Nephron (organoid): ENCODE measurements at regions not wholly inside any gene's neighbourhood (a gene's known extent, or its start where the extent isn't known, plus 50 kb on each side); places are given as distances from the start of the nearest gene placed in this dataset.
A peak's percentile ranks its signal among the peaks of the same experiment; 100 is the strongest.

Experiments used
- H3K27ac Mint-ChIP-seq, 3 experiments: 2 replicates each; pipeline ENCODE4 v1.8.0; 2020; ENCODE audit warnings: mixed read lengths in 3 of 3, mild to moderate bottlenecking in 2 of 3, moderate library complexity in 1 of 3
- H3K27me3 Mint-ChIP-seq: 2 replicates; pipeline ENCODE4 v1.8.0; 2021; ENCODE audit warnings: low read depth, mild to moderate bottlenecking, moderate library complexity, mixed read lengths
- H3K36me3 Mint-ChIP-seq: 2 replicates; pipeline ENCODE4 v1.8.0; 2020; ENCODE audit warnings: low read depth, mixed read lengths
- H3K4me1 Mint-ChIP-seq: 2 replicates; pipeline ENCODE4 v1.8.0; 2020; ENCODE audit warnings: mixed read lengths
- H3K4me3 Mint-ChIP-seq, 3 experiments: 2 replicates each; pipeline ENCODE4 v1.8.0; 2020; ENCODE audit warnings: mild to moderate bottlenecking in 3 of 3, mixed read lengths in 3 of 3, moderate library complexity in 2 of 3
- H3K9me3 Mint-ChIP-seq: 2 replicates; pipeline ENCODE4 v1.8.0; 2020; ENCODE audit warnings: mixed read lengths
- TF ChIP-seq, protein P1 (sequence below), 3 experiments: fragments of 200-600 bp; sonication (generic); IDR thresholded peaks; one replicate each; pipeline ENCODE4 v1.5.0; 2021; ENCODE audit warnings: antibody characterized with exemption in 3 of 3; ENCODE audit not compliant: unreplicated experiment in 3 of 3

DNA sequence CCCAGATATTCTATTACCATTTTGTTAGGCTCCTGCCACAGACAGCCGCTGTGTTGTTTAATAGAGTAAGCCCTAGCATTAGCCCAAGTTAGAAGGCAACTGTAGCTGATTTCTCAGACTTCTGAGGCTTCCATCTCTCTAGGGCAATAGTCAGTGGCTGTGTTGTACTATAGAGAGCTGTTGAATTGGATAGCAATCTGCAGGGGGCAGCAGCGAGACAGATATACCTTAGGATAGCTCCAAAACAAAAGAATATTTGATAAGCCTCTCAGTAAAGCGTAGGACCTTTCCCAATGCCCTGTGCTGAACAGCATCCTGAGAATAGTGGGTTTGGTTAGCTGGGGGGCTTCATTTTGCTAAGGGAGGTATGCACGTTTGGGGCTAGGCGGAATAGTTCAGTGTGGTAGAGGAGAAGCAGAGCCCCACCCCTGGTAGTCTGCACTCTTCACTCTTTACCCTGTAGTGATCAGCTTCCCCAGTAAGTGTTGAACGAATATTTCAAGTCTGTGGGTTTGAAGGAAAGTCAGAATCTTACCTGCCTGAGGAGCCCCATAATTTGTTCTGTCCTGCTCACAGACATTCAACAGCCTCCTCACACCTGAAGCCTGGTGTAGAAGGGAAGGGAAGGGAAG is 515.1 kb downstream of the INSC start:
- peaks cover 23% of the 10 kb centered on the region for H3K4me1 Mint-ChIP-seq
- TF ChIP-seq, protein P1, sequence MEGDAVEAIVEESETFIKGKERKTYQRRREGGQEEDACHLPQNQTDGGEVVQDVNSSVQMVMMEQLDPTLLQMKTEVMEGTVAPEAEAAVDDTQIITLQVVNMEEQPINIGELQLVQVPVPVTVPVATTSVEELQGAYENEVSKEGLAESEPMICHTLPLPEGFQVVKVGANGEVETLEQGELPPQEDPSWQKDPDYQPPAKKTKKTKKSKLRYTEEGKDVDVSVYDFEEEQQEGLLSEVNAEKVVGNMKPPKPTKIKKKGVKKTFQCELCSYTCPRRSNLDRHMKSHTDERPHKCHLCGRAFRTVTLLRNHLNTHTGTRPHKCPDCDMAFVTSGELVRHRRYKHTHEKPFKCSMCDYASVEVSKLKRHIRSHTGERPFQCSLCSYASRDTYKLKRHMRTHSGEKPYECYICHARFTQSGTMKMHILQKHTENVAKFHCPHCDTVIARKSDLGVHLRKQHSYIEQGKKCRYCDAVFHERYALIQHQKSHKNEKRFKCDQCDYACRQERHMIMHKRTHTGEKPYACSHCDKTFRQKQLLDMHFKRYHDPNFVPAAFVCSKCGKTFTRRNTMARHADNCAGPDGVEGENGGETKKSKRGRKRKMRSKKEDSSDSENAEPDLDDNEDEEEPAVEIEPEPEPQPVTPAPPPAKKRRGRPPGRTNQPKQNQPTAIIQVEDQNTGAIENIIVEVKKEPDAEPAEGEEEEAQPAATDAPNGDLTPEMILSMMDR (IDR thresholded peaks at IDR 0.05; ENCODE audit: unreplicated experiment in 3 of 3): peak in 1 of 3 experiments; percentile 14
- peak overlapping the region in 1 of 3 experiments; percentile 20 for H3K27ac Mint-ChIP-seq
- no peaks in the 10 kb centered on the region for H3K9me3 Mint-ChIP-seq
- H3K36me3 Mint-ChIP-seq: no peaks in the 10 kb centered on the region
- H3K4me3 Mint-ChIP-seq: no peak overlapping the region
- peaks cover 9% of the 10 kb centered on the region for H3K27me3 Mint-ChIP-seq

DNA sequence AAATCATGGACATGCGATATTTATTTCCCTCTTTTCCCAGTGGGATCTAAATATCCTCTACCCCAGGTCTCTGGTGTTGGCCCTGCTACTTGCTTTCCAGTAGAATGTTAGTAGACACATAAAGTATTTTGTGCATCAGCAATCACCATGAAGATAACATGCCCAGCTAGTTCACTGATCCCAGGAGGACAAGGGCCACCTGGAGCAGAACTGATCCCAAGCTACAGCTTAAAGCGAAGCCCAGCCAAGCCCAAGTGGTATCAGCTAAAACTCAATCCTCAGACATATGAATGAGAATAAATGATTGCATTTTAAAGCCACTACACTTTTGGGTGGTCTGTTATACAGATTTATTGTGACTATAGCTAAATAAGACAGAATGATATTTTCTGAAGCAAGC is 516.2 kb downstream of the INSC start:
- H3K27me3 Mint-ChIP-seq: peaks cover 5% of the 10 kb centered on the region
- TF ChIP-seq, protein P1 (IDR thresholded peaks at IDR 0.05; ENCODE audit: unreplicated experiment in 3 of 3): no peak
- peak overlapping the region in 1 of 3 experiments; percentile 4 for H3K27ac Mint-ChIP-seq
- peaks cover 23% of the 10 kb centered on the region for H3K4me1 Mint-ChIP-seq
- H3K9me3 Mint-ChIP-seq: no peaks in the 10 kb centered on the region
- H3K36me3 Mint-ChIP-seq: no peaks in the 10 kb centered on the region
- H3K4me3 Mint-ChIP-seq: no peak overlapping the region

DNA sequence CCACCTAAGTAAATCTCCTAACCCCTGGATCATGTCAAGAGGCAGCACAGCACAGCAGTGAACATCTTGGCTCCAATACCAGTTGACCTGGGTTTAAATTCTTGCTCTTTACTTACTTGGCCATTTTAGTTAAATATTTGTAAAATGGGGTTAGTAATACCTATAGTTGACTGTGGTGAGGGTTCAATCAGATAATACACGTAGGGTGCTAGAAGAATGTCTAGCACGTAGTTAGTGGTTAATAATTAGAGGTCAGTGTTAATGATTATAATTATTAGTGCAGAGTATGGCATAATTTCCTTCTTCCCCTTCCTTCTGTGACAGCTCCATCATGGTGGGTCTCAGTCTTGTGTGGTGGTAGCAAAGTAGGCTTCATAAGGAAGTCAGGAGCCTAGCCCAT is 520.8 kb downstream of the INSC start:
- Mint-ChIP-seq H3K4me1 (peaks cover 2% of the 10 kb centered on the region), H3K36me3 (no peaks in the 10 kb centered on the region)

DNA sequence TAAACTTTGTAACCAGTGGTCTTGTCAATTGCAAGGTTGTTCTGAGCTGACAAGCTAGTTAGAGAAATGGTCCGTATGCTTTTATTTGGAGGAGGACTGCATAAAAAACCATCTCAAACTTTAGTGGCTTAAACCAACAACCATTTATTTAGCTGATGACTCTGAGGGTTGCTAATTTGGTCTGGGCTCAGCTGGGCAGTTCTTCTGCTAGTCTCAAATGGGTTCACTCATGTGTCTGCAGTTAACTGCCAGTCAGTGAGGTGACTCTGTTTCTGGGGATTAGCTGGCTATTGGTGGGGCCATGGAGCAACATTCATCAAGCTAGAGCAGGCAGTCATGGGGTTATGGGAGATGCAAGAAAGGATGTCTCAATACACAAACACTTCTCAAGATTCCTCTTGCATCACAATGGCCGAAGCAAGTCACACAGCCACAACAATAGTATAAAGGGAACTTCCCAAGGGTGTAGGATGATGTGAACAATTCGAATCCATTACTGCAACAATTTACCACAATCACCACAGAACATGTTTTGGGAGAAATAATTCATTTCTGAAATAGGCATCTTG is 521.9 kb downstream of the INSC start:
- TF ChIP-seq, protein P1 (IDR thresholded peaks at IDR 0.05; ENCODE audit: unreplicated experiment in 3 of 3): no peak
- Mint-ChIP-seq H3K27me3 (peaks cover 5% of the 10 kb centered on the region), H3K27ac (no peak overlapping the region), H3K4me1 (peaks cover 6% of the 10 kb centered on the region), H3K36me3 (no peaks in the 10 kb centered on the region), H3K9me3 (no peaks in the 10 kb centered on the region), H3K4me3 (no peak overlapping the region)

More for the DNA sequence above, 520.8 kb downstream of the INSC start:
- Mint-ChIP-seq H3K4me3 (no peak overlapping the region), H3K9me3 (no peaks in the 10 kb centered on the region), H3K27me3 (peaks cover 5% of the 10 kb centered on the region), H3K27ac (peak overlapping the region; percentile 6 to 77 (median 14))
- TF ChIP-seq, protein P1 (IDR thresholded peaks at IDR 0.05; ENCODE audit: unreplicated experiment in 3 of 3): no peak

DNA sequence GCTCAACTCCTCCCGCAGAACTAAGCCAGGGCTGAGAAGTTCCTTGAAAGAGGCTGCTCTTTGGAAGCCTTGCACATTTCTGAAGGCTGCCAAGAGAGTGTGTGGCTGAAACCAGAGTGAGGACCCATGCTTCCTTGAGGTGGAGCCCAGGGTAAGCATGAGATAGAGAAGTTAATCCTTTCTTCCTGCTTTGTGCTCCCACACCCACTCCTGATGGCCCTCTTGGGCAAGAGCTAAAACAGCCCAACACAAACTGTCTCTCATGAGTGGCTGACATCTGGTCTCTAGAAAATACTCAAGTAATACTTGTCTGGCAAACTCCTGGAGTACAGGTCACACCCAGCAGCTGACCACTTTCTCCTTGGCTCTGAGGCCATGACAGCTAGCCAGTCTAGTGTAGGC is 523.7 kb downstream of the INSC start:
- no peaks in the 10 kb centered on the region for H3K9me3 Mint-ChIP-seq
- H3K36me3 Mint-ChIP-seq: no peaks in the 10 kb centered on the region
- H3K27me3 Mint-ChIP-seq: peaks cover 6% of the 10 kb centered on the region
- no peak overlapping the region for H3K4me3 Mint-ChIP-seq
- H3K27ac Mint-ChIP-seq: no peak overlapping the region
- peaks cover 23% of the 10 kb centered on the region for H3K4me1 Mint-ChIP-seq
- TF ChIP-seq, protein P1 (IDR thresholded peaks at IDR 0.05; ENCODE audit: unreplicated experiment in 3 of 3): no peak

DNA sequence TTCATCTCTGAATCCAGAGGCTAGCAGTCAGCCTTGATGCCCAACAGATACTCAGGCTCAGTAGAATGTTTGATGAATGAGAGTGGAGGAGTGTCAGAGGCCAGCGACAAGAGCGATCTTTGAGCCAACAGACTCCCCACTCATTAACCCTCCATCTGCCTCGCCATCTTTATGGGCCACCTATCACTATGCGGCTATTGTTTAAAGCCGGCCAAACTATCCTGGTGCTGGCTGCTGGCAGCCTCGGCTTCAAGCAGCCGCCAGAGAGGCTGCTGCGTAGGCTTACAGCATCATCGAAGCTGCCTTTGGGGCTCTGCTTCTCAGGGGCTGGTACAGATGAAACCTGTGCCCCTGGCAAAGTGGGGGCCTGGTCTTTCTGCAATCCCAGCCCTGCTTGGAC is 525.6 kb downstream of the INSC start:
- Mint-ChIP-seq H3K27me3 (peaks cover 11% of the 10 kb centered on the region), H3K4me3 (no peak overlapping the region), H3K27ac (no peak overlapping the region), H3K9me3 (no peaks in the 10 kb centered on the region), H3K4me1 (peaks cover 36% of the 10 kb centered on the region), H3K36me3 (no peaks in the 10 kb centered on the region)
- TF ChIP-seq, protein P1 (IDR thresholded peaks at IDR 0.05; ENCODE audit: unreplicated experiment in 3 of 3): no peak
